HepG2 (cell line): ENCODE measurements at regions not wholly inside any gene's neighbourhood (a gene's known extent, or its start where the extent isn't known, plus 50 kb on each side); places are given as distances from the start of the nearest gene placed in this dataset.
A peak's percentile ranks its signal among the peaks of the same experiment; 100 is the strongest.

Source experiments
- ATAC-seq: fragments of 200-7000 bp; cut with Tn5 transposase; 3 replicates; pipeline ENCODE4 v1.9.1; 2020; ENCODE audit warnings: mild to moderate bottlenecking, moderate library complexity
- BruUV-seq: library from RNA; stranded (reverse); fragments of 400-500 nt; replicated peaks from 2 replicates; lab custom pipeline; 2021; lab: Mats Ljungman, UMichigan
- CTCF ChIA-PET: fragments of 300-600 bp; formaldehyde crosslinking; extraction: SDS; loops from one replicate; lab custom pipeline; 2021; ENCODE audit warnings: low total read pairs, inconsistent platforms, low intra/inter-chr PET ratio; lab: Yijun Ruan, JAX
- POLR2A ChIA-PET: fragments of 350-600 bp; sonication (Branson Sonifier 250); formaldehyde crosslinking; loops from one replicate; lab custom pipeline; 2020; ENCODE audit warnings: antibody characterized with exemption, inconsistent platforms; lab: Yijun Ruan, JAX
- DNase-seq: peaks from one replicate; pipeline ENCODE4 v3.0.0-alpha.2; 2015; ENCODE audit warnings: low spot score
- FAIRE-seq: peaks from 3 replicates; lab custom pipeline; 2011; peaks lifted over from hg19 to GRCh38; lab: Jason Lieb, UNC
- H2AFZ ChIP-seq: one replicate; pipeline ENCODE4 v1.6.1; 2011; ENCODE audit warnings: low read length, inconsistent platforms
- H3K27ac ChIP-seq: fragments of 300-600 bp; 3 replicates; pipeline ENCODE4 v1.8.0; 2011; ENCODE audit warnings: mixed run types, mild to moderate bottlenecking, mixed read lengths, low read length, inconsistent platforms; ENCODE audit not compliant: insufficient read depth; ENCODE audit errors: extremely low read length
- H3K27me3 ChIP-seq, 2 experiments: fragments of 200-600 bp in 1 of 2; 2 replicates in 1 of 2; 3 replicates in 1 of 2; pipeline versions ENCODE4 v1.6.0 to v1.8.0; 2011; ENCODE audit warnings: low read length in 2 of 2, mild to moderate bottlenecking in 2 of 2, moderate library complexity in 2 of 2, inconsistent platforms in 1 of 2; ENCODE audit not compliant: insufficient read depth in 2 of 2, control insufficient read depth in 1 of 2
- H3K36me3 ChIP-seq, 2 experiments: fragments of 200-600 bp in 1 of 2; replicated peaks in 1 of 2; 2 replicates in 1 of 2; 3 replicates in 1 of 2; pipeline versions ENCODE4 v1.5.1 to v1.8.0; 2011; ENCODE audit warnings: low read length in 2 of 2, inconsistent platforms in 1 of 2; ENCODE audit not compliant: insufficient read depth in 2 of 2, control insufficient read depth in 1 of 2
- H3K4me1 ChIP-seq: 2 replicates; pipeline ENCODE4 v1.5.1; 2012; ENCODE audit warnings: low read length, inconsistent platforms; ENCODE audit not compliant: insufficient read depth
- H3K4me2 ChIP-seq: 2 replicates; pipeline ENCODE4 v1.6.0; 2011; ENCODE audit warnings: low read depth, low read length, inconsistent platforms
- H3K4me3 ChIP-seq, 3 experiments: fragments of 200-600 bp in 1 of 3; sonication (generic), shearing (Covaris generic) in 1 of 3; replicated peaks in 1 of 3; 2 replicates each; pipeline ENCODE4 v1.5.1; 2011 to 2016; ENCODE audit warnings: low read length in 3 of 3, inconsistent platforms in 2 of 3, low read depth in 2 of 3, mild to moderate bottlenecking in 2 of 3, control low read depth in 1 of 3, mixed read lengths in 1 of 3; ENCODE audit not compliant: insufficient read depth in 1 of 3
- H3K79me2 ChIP-seq: one replicate; pipeline ENCODE4 v1.6.1; 2011; ENCODE audit warnings: low read length, inconsistent platforms; ENCODE audit not compliant: insufficient read depth
- H3K9ac ChIP-seq: 2 replicates; pipeline ENCODE4 v1.6.0; 2011; ENCODE audit warnings: mild to moderate bottlenecking, low read depth, low read length, inconsistent platforms; ENCODE audit not compliant: insufficient read depth
- H3K9me3 ChIP-seq: 2 replicates; pipeline ENCODE4 v1.5.1; 2012; ENCODE audit warnings: mild to moderate bottlenecking, low read length
- H4K20me1 ChIP-seq: 2 replicates; pipeline ENCODE4 v1.6.0; 2011; ENCODE audit warnings: inconsistent platforms, mild to moderate bottlenecking, low read length, moderate library complexity; ENCODE audit not compliant: insufficient read depth
- BRF2 ChIP-seq: sonication (generic); formaldehyde crosslinking; IDR thresholded peaks from 2 replicates; pipeline ENCODE4 v1.8.1; 2022; ENCODE audit warnings: mild to moderate bottlenecking, missing genetic modification reagents
- FOSL2 ChIP-seq: sonication (generic); formaldehyde crosslinking; IDR thresholded peaks from 2 replicates; pipeline ENCODE4 v1.4.0; 2020; ENCODE audit warnings: missing genetic modification reagents
- IRF2 ChIP-seq: IDR thresholded peaks from 2 replicates; pipeline ENCODE4 v1.6.1; 2018; ENCODE audit warnings: missing genetic modification reagents, missing compliant biosample characterization
- ZFP1 ChIP-seq: IDR thresholded peaks from 2 replicates; pipeline ENCODE4 v1.6.1; 2016
- ZNF281 ChIP-seq: sonication (generic); formaldehyde crosslinking; IDR thresholded peaks from 2 replicates; pipeline ENCODE4 v1.4.0; 2020; ENCODE audit warnings: missing genetic modification reagents, borderline replicate concordance
- ZNF530 ChIP-seq: sonication (generic); formaldehyde crosslinking; IDR thresholded peaks from 2 replicates; pipeline ENCODE4 v1.5.0; 2020; ENCODE audit warnings: low read depth, mild to moderate bottlenecking, missing genetic modification reagents
- ZNF570 ChIP-seq: sonication (generic); formaldehyde crosslinking; IDR thresholded peaks from 2 replicates; pipeline ENCODE4 v1.4.0; 2020; ENCODE audit warnings: mild to moderate bottlenecking, missing genetic modification reagents, borderline replicate concordance
- ZNF75D ChIP-seq: sonication (generic); formaldehyde crosslinking; IDR thresholded peaks from 2 replicates; pipeline ENCODE4 v1.8.1; 2023; ENCODE audit warnings: missing genetic modification reagents, mild to moderate bottlenecking, borderline replicate concordance
- WGBS: methylation state at CpG from one replicate; pipeline ENCODE4 v1.1.6; 2017; ENCODE audit warnings: low lambda C conversion rate; 5-methylcytosine and 5-hydroxymethylcytosine counted together
- in situ Hi-C: cut with HindIII; loops from 2 replicates; pipeline ENCODE4 v1.10.0; 2017; ENCODE audit warnings: low pct_unique_long_range_greater_than_20kb; ENCODE audit not compliant: extremely low pct_ligation_motif_present
- intact Hi-C: fragments of 100-400 bp; cut with micrococcal nuclease; formaldehyde crosslinking; loops from one replicate; pipeline ENCODE4 v1.10.0; 2022; ENCODE audit not compliant: unreplicated experiment

- intact Hi-C loops (no loop called here), in situ Hi-C loops (no loop called here)
- Histone ChIP-seq H3K4me2 (peak overlapping the region; percentile 39; the same call in 1 of the 2 replicates), H3K79me2 (no peaks in the 10 kb centered on the region), H3K4me3 (peak overlapping the region in 1 of 3 experiments; percentile 1; a peak in 1 of 6 replicates), H3K4me1 (no peaks in the 10 kb centered on the region), H3K9ac (no peak overlapping the region), H4K20me1 (no peaks in the 10 kb centered on the region), H3K36me3 (no peaks in the 10 kb centered on the region), H3K27me3 (no peaks in the 10 kb centered on the region; a peak in 1 of 5 replicates), H2AFZ (peak overlapping the region; percentile 15), H3K27ac (no peak overlapping the region), H3K9me3 (peaks cover 56% of the 10 kb centered on the region)
- TF ChIP-seq ZNF530 (CRISPR knock-in tag) (no peak), BRF2 (CRISPR knock-in tag) (no peak), ZNF281 (no peak), ZNF75D (CRISPR knock-in tag) (no peak), FOSL2 (peak; percentile 36; the same call in 1 of the 2 replicates), IRF2 (CRISPR knock-in tag) (peak; percentile 95), ZFP1 (CRISPR knock-in tag) (no peak), ZNF570 (no peak)
- DNase-seq = peak; percentile 6
- WGBS = 36% methylated on average over 18 of the region's 18 CpGs
- FAIRE-seq = no peak
- no TSS peak for BruUV-seq
- ChIA-PET POLR2A (interaction anchor here (0.7 kb wide), 1 partner anchor 295 kb away, joined by 3 read pairs; no protein-coding TSS in a partner anchor), CTCF (no interaction called here)
- no peak for ATAC-seq
These were observed 1494.7 kb upstream of the TMEM132C start for GRCh38 chr12:126772171-126772864.
